ENCODE measurements at regions not wholly inside any gene's neighbourhood (a gene's known extent, or its start where the extent isn't known, plus 50 kb on each side); places are given as distances from the start of the nearest gene placed in this dataset.

DNA sequence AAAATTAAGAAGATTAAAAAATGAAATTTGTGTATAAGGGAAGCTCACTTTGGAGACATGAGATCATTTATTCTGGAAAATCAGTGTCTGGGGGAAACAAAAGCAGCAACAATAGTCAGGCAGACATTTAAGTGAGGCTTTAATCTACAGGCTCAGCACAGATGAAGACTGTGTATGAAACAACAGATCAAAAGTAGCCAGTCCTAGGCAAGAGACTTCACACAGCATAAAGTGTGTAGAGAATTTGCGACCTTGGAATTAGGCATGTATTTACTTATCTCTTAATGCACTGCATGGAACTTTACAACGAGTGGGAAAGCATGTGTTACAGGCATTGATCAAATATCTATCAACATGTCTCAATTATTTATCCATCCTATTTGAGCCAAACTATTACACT is 1099.9 kb downstream of the PLA2G4A start:
- TF ChIP-seq, protein P1, sequence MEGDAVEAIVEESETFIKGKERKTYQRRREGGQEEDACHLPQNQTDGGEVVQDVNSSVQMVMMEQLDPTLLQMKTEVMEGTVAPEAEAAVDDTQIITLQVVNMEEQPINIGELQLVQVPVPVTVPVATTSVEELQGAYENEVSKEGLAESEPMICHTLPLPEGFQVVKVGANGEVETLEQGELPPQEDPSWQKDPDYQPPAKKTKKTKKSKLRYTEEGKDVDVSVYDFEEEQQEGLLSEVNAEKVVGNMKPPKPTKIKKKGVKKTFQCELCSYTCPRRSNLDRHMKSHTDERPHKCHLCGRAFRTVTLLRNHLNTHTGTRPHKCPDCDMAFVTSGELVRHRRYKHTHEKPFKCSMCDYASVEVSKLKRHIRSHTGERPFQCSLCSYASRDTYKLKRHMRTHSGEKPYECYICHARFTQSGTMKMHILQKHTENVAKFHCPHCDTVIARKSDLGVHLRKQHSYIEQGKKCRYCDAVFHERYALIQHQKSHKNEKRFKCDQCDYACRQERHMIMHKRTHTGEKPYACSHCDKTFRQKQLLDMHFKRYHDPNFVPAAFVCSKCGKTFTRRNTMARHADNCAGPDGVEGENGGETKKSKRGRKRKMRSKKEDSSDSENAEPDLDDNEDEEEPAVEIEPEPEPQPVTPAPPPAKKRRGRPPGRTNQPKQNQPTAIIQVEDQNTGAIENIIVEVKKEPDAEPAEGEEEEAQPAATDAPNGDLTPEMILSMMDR (conservative IDR thresholded peaks at IDR 0.05; ENCODE audit: low read length) = no peak
- TF ChIP-seq EZH2phosphoT487 (IDR thresholded peaks at IDR 0.05; ENCODE audit: borderline replicate concordance, low read depth, low read length) = no peak

Measured in OCI-LY7 (cell line).